Right lobe of liver (tissue), 4 donors: ENCODE measurements at regions not wholly inside any gene's neighbourhood (a gene's known extent, or its start where the extent isn't known, plus 50 kb on each side); places are given as distances from the start of the nearest gene placed in this dataset.

Source experiments
- CTCF ChIP-seq, 4 donors: fragments of 200-600 bp in 3 of 4; fragments of 450-650 bp in 1 of 4; IDR thresholded peaks; one replicate each; pipeline versions ENCODE4 v1.5.1 to v1.8.0; 2016 to 2022; ENCODE audit warnings: antibody characterized with exemption in 4 of 4, mild to moderate bottlenecking in 2 of 4
- POLR2A ChIP-seq: fragments of 450-650 bp; IDR thresholded peaks from one replicate; pipeline ENCODE4 v1.6.1; 2017; ENCODE audit warnings: antibody characterized with exemption, mild to moderate bottlenecking
- donor health status: DM: no; HTN: no; CAD: no.
- donor health status: DM: no; HTN: no; CAD: no.
- donor health status: DM: no; HTN: yes; CAD: no.

GRCh38 chr14:61102549-61103466 lies 121.8 kb downstream of the SLC38A6 start:
- no peak for TF ChIP-seq POLR2A
- no peak for TF ChIP-seq CTCF (IDR thresholded peaks at IDR 0.05)
